ENCODE measurements at regions not wholly inside any gene's neighbourhood (a gene's known extent, or its start where the extent isn't known, plus 50 kb on each side); places are given as distances from the start of the nearest gene placed in this dataset.
"Not testable (repeated sequence)": the region's sequence is repeated elsewhere in the genome, so short reads cannot be mapped to it uniquely, and the experiment has no call there.

DNA sequence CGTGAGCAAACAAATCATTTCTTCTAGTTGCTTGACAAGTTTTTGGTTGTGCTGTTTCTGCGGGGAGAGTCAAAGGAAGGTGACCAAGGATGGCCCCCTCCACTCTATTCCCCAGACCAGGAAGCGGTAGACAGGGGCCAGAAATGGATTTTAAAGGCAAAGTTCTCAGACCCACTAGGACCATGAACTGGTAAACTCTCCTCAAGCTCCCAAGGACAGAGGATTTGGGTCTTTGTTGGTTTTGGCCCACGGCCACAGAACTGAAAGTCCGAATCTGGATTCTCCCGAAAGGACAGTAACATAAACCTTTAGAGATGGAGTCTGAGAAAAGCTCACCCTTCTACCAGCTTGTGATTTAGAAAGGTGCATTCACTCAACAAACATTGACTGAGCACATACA is 85.9 kb upstream of the C2CD4B start:
- no peak for DNase-seq
- no peaks in the 10 kb centered on the region for H3K27me3 Mint-ChIP-seq (ENCODE audit: unreplicated experiment)
- peaks cover 48% of the 10 kb centered on the region for H3K4me1 Mint-ChIP-seq (ENCODE audit: low read depth, unreplicated experiment)
- TF ChIP-seq, protein P1, sequence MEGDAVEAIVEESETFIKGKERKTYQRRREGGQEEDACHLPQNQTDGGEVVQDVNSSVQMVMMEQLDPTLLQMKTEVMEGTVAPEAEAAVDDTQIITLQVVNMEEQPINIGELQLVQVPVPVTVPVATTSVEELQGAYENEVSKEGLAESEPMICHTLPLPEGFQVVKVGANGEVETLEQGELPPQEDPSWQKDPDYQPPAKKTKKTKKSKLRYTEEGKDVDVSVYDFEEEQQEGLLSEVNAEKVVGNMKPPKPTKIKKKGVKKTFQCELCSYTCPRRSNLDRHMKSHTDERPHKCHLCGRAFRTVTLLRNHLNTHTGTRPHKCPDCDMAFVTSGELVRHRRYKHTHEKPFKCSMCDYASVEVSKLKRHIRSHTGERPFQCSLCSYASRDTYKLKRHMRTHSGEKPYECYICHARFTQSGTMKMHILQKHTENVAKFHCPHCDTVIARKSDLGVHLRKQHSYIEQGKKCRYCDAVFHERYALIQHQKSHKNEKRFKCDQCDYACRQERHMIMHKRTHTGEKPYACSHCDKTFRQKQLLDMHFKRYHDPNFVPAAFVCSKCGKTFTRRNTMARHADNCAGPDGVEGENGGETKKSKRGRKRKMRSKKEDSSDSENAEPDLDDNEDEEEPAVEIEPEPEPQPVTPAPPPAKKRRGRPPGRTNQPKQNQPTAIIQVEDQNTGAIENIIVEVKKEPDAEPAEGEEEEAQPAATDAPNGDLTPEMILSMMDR (IDR thresholded peaks at IDR 0.05; ENCODE audit: unreplicated experiment): no peak
- intact Hi-C loops (cut with micrococcal nuclease; ENCODE audit: unreplicated experiment): loop anchor here (5.0 kb wide), 1 partner anchor 179 kb away; no protein-coding TSS in a partner anchor
- no peak overlapping the region for H3K27ac Mint-ChIP-seq (ENCODE audit: unreplicated experiment)
- H3K36me3 Mint-ChIP-seq (ENCODE audit: insufficient read depth, unreplicated experiment): no peaks in the 10 kb centered on the region
- H3K9me3 Mint-ChIP-seq (ENCODE audit: low read depth, unreplicated experiment): no peaks in the 10 kb centered on the region
- H3K4me3 Mint-ChIP-seq (ENCODE audit: low read depth, unreplicated experiment): no peak overlapping the region
- CTCF ChIA-PET: no interaction called here
- BruUV-seq (replicated peaks): no TSS peak

DNA sequence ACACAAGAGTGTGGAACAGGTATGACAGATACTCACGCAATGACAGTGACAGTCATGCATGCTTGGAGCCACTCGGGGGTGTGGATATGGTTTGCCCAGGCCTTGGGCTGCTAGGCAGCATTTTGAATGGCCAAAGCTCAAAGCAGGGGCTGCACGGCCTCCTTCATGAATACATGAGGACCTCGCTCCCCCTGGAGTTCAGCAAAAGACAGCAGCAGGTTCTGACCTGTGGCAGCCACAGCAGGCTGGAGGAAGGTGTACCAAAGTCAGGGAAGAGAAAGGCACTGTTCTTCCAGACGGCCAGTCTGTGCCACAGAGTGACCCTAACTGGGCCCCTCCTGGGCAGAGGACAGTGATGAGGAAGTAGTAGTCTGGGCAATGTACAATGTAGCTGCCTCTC is 88.2 kb upstream of the C2CD4B start:
- H3K27ac Mint-ChIP-seq (ENCODE audit: unreplicated experiment): no peak overlapping the region
- TF ChIP-seq, protein P1 (IDR thresholded peaks at IDR 0.05; ENCODE audit: unreplicated experiment): peak; percentile 37
- H3K27me3 Mint-ChIP-seq (ENCODE audit: unreplicated experiment): no peaks in the 10 kb centered on the region
- peak; percentile 49 for DNase-seq
- intact Hi-C loops (cut with micrococcal nuclease; ENCODE audit: unreplicated experiment): loop anchor here (2.0 to 5.0 kb wide), 2 partner anchors 136 to 181 kb away; no protein-coding TSS in a partner anchor
- CTCF ChIA-PET: interaction anchor here (0.7 to 3.2 kb wide), 16 partner anchors 8 to 189 kb away, joined by 3 to 35 read pairs (median 6); partner anchors contain the start of genes C2CD4A and C2CD4B
- H3K36me3 Mint-ChIP-seq (ENCODE audit: insufficient read depth, unreplicated experiment): no peaks in the 10 kb centered on the region
- no TSS peak for BruUV-seq (replicated peaks)
- no peak overlapping the region for H3K4me3 Mint-ChIP-seq (ENCODE audit: low read depth, unreplicated experiment)
- peaks cover 44% of the 10 kb centered on the region for H3K4me1 Mint-ChIP-seq (ENCODE audit: low read depth, unreplicated experiment)
- H3K9me3 Mint-ChIP-seq (ENCODE audit: low read depth, unreplicated experiment): no peaks in the 10 kb centered on the region

- H3K27ac Mint-ChIP-seq (ENCODE audit: unreplicated experiment): no peak overlapping the region
- H3K27me3 Mint-ChIP-seq (ENCODE audit: unreplicated experiment): no peaks in the 10 kb centered on the region
- H3K4me3 Mint-ChIP-seq (ENCODE audit: low read depth, unreplicated experiment): no peak overlapping the region
- CTCF ChIA-PET: interaction anchor here (0.5 to 3.2 kb wide), 23 partner anchors 9 to 614 kb away, joined by 3 to 35 read pairs (median 5); partner anchors contain the start of genes C2CD4A, C2CD4B and VPS13C
- H3K36me3 Mint-ChIP-seq (ENCODE audit: insufficient read depth, unreplicated experiment): no peaks in the 10 kb centered on the region
- H3K4me1 Mint-ChIP-seq (ENCODE audit: low read depth, unreplicated experiment): peaks cover 33% of the 10 kb centered on the region
- TF ChIP-seq, protein P1 (IDR thresholded peaks at IDR 0.05; ENCODE audit: unreplicated experiment): peak; percentile 94
- intact Hi-C loops (cut with micrococcal nuclease; ENCODE audit: unreplicated experiment): loop anchor here (2.0 to 5.0 kb wide), 4 partner anchors 46 to 182 kb away; no protein-coding TSS in a partner anchor
- peaks cover under 1% of the 10 kb centered on the region for H3K9me3 Mint-ChIP-seq (ENCODE audit: low read depth, unreplicated experiment)
- no TSS peak for BruUV-seq (replicated peaks)
- peak; percentile 93 for DNase-seq
These were observed 89.3 kb upstream of the C2CD4B start for GRCh38 chr15:62254137-62254934.

DNA sequence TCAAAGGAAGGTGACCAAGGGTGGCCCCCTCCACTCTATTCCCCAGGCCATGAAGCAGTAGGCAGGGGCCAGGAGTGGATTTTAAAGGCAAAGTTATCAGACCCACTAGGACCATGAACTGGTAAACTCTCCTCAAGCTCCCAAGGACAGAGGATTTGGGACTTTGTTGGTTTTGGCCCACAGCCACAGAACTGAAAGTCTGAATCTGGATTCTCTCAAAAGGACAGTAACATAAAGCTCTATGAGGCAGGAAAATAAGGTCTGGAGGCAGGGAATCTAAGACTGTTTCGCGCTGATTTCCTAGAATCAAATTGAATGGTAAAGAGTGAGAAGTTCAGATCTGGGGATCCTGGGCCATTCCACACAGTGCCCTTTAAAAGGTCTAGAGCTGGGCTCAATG is 91.3 kb upstream of the C2CD4B start:
- H3K36me3 Mint-ChIP-seq (ENCODE audit: insufficient read depth, unreplicated experiment); intact Hi-C loops (cut with micrococcal nuclease; ENCODE audit: unreplicated experiment); CTCF ChIA-PET; DNase-seq; BruUV-seq (replicated peaks); H3K9me3 Mint-ChIP-seq (ENCODE audit: low read depth, unreplicated experiment); H3K4me3 Mint-ChIP-seq (ENCODE audit: low read depth, unreplicated experiment); H3K27ac Mint-ChIP-seq (ENCODE audit: unreplicated experiment); H3K27me3 Mint-ChIP-seq (ENCODE audit: unreplicated experiment): not testable (repeated sequence)
- H3K4me1 Mint-ChIP-seq (ENCODE audit: low read depth, unreplicated experiment): peaks cover 24% of the 10 kb centered on the region

Data from Calu3 (cell line).